ENCODE measurements at regions not wholly inside any gene's neighbourhood (a gene's known extent, or its start where the extent isn't known, plus 50 kb on each side); places are given as distances from the start of the nearest gene placed in this dataset.

- Histone ChIP-seq H3K79me2 (ENCODE audit: insufficient read depth) (no peaks in the 10 kb centered on the region), H3K27ac (no peak overlapping the region), H3K9me3 (ENCODE audit: low read depth) (no peaks in the 10 kb centered on the region), H3K9me2 (ENCODE audit: insufficient read depth) (no peaks in the 10 kb centered on the region), H2AFZ (no peak overlapping the region), H3F3A (ENCODE audit: insufficient read depth) (no peaks in the 10 kb centered on the region), H3K4me3 (no peak overlapping the region), H4K20me1 (ENCODE audit: insufficient read depth) (no peaks in the 10 kb centered on the region), H3K36me3 (ENCODE audit: low read depth) (no peaks in the 10 kb centered on the region), H3K4me2 (ENCODE audit: unreplicated experiment) (no peak overlapping the region), H3K4me1 (ENCODE audit: insufficient read depth) (no peaks in the 10 kb centered on the region), H3K27me3 (replicated peaks; ENCODE audit: insufficient read depth) (peaks cover 5% of the 10 kb centered on the region; the same call in 1 of the 2 replicates), H3K9ac (no peak overlapping the region)
- 85 to 92% methylated on average over 6 of the region's 6 CpGs for WGBS, 2 experiments (ENCODE audit: low coverage in 1 of 2, low lambda C conversion rate in 2 of 2, missing lambda C conversion rate in 2 of 2)
- TF ChIP-seq EZH2 (IDR thresholded peaks at IDR 0.05; ENCODE audit: insufficient read depth, poor library complexity, severe bottlenecking), result no peak
- no peak for TF ChIP-seq EZH2phosphoT487 (IDR thresholded peaks at IDR 0.05; ENCODE audit: insufficient read depth, low read depth)
- in situ Hi-C loops (cut with MboI), result no loop called here
- no peak for DNase-seq
Measured at GRCh38 chr16:31693733-31694132, 166.0 kb downstream of the AHSP start.

- 85 to 89% methylated on average over 2 of the region's 2 CpGs for WGBS, 2 experiments (ENCODE audit: low coverage in 1 of 2, low lambda C conversion rate in 2 of 2, missing lambda C conversion rate in 2 of 2)
- in situ Hi-C loops (cut with MboI), result no loop called here
- H3K9ac ChIP-seq, result no peak overlapping the region
- no peak for TF ChIP-seq EZH2phosphoT487 (IDR thresholded peaks at IDR 0.05; ENCODE audit: insufficient read depth, low read depth)
- TF ChIP-seq EZH2 (IDR thresholded peaks at IDR 0.05; ENCODE audit: insufficient read depth, poor library complexity, severe bottlenecking), result no peak
- H3K79me2 ChIP-seq (ENCODE audit: insufficient read depth), result no peaks in the 10 kb centered on the region
- H3K27ac ChIP-seq, result no peak overlapping the region
- no peaks in the 10 kb centered on the region for H3F3A ChIP-seq (ENCODE audit: insufficient read depth)
- no peaks in the 10 kb centered on the region for H3K9me2 ChIP-seq (ENCODE audit: insufficient read depth)
- no peaks in the 10 kb centered on the region for H3K4me1 ChIP-seq (ENCODE audit: insufficient read depth)
- no peaks in the 10 kb centered on the region for H3K9me3 ChIP-seq (ENCODE audit: low read depth)
- H4K20me1 ChIP-seq (ENCODE audit: insufficient read depth), result no peaks in the 10 kb centered on the region
- no peak overlapping the region for H2AFZ ChIP-seq
- no peak overlapping the region for H3K4me3 ChIP-seq
- H3K27me3 ChIP-seq (replicated peaks; ENCODE audit: insufficient read depth), result peaks cover 5% of the 10 kb centered on the region; the same call in 1 of the 2 replicates
- no peak overlapping the region for H3K4me2 ChIP-seq (ENCODE audit: unreplicated experiment)
- DNase-seq, result no peak
- H3K36me3 ChIP-seq (ENCODE audit: low read depth), result no peaks in the 10 kb centered on the region
Measured at GRCh38 chr16:31694461-31694860, 166.8 kb downstream of the AHSP start.

GRCh38 chr16:31695667-31696066, 168.0 kb downstream of the AHSP start:
- 46 to 48% methylated on average over 4 of the region's 4 CpGs for WGBS, 2 experiments (ENCODE audit: low coverage in 1 of 2, low lambda C conversion rate in 2 of 2, missing lambda C conversion rate in 2 of 2)
- Histone ChIP-seq H3K4me1 (ENCODE audit: insufficient read depth) (no peaks in the 10 kb centered on the region), H3K79me2 (ENCODE audit: insufficient read depth) (no peaks in the 10 kb centered on the region), H3K9me2 (ENCODE audit: insufficient read depth) (no peaks in the 10 kb centered on the region), H3K4me3 (no peak overlapping the region), H3K27ac (no peak overlapping the region), H3F3A (ENCODE audit: insufficient read depth) (no peaks in the 10 kb centered on the region), H3K27me3 (replicated peaks; ENCODE audit: insufficient read depth) (peaks cover 5% of the 10 kb centered on the region; the same call in 1 of the 2 replicates), H3K9ac (no peak overlapping the region), H3K9me3 (ENCODE audit: low read depth) (no peaks in the 10 kb centered on the region), H4K20me1 (ENCODE audit: insufficient read depth) (no peaks in the 10 kb centered on the region), H2AFZ (no peak overlapping the region), H3K4me2 (ENCODE audit: unreplicated experiment) (no peak overlapping the region), H3K36me3 (ENCODE audit: low read depth) (no peaks in the 10 kb centered on the region)
- TF ChIP-seq EZH2phosphoT487 (IDR thresholded peaks at IDR 0.05; ENCODE audit: insufficient read depth, low read depth) (no peak), EZH2 (IDR thresholded peaks at IDR 0.05; ENCODE audit: insufficient read depth, poor library complexity, severe bottlenecking) (no peak)
- no peak for DNase-seq
- in situ Hi-C loops (cut with MboI), result no loop called here

- H3K9ac ChIP-seq, result no peak overlapping the region
- H3K9me2 ChIP-seq (ENCODE audit: insufficient read depth), result no peaks in the 10 kb centered on the region
- H3K9me3 ChIP-seq (ENCODE audit: low read depth), result no peaks in the 10 kb centered on the region
- no peak overlapping the region for H3K27ac ChIP-seq
- H3K4me2 ChIP-seq (ENCODE audit: unreplicated experiment), result no peak overlapping the region
- H3K27me3 ChIP-seq (replicated peaks; ENCODE audit: insufficient read depth), result peaks cover 5% of the 10 kb centered on the region; the same call in 1 of the 2 replicates
- H2AFZ ChIP-seq, result no peak overlapping the region
- H3K4me1 ChIP-seq (ENCODE audit: insufficient read depth), result 0 out of 2 replicates have a peak, but pooled peaks cover 3% of the 10 kb centered on the region
- no peak overlapping the region for H3K4me3 ChIP-seq
- no peak for TF ChIP-seq EZH2 (IDR thresholded peaks at IDR 0.05; ENCODE audit: insufficient read depth, poor library complexity, severe bottlenecking)
- no peak for TF ChIP-seq EZH2phosphoT487 (IDR thresholded peaks at IDR 0.05; ENCODE audit: insufficient read depth, low read depth)
- in situ Hi-C loops (cut with MboI), result no loop called here
- no peaks in the 10 kb centered on the region for H3K36me3 ChIP-seq (ENCODE audit: low read depth)
- DNase-seq, result peak; percentile 77
- 7 to 9% methylated on average over 8 of the region's 8 CpGs for WGBS, 2 experiments (ENCODE audit: low coverage in 1 of 2, low lambda C conversion rate in 2 of 2, missing lambda C conversion rate in 2 of 2)
- H4K20me1 ChIP-seq (ENCODE audit: insufficient read depth), result no peaks in the 10 kb centered on the region
- peaks cover 7% of the 10 kb centered on the region for H3K79me2 ChIP-seq (ENCODE audit: insufficient read depth)
- H3F3A ChIP-seq (ENCODE audit: insufficient read depth), result no peaks in the 10 kb centered on the region
Measured at GRCh38 chr16:31696968-31697743, 169.5 kb downstream of the AHSP start.

Data from GM23248 (cell line).